ENCODE measurements at regions not wholly inside any gene's neighbourhood (a gene's known extent, or its start where the extent isn't known, plus 50 kb on each side); places are given as distances from the start of the nearest gene placed in this dataset.

DNA sequence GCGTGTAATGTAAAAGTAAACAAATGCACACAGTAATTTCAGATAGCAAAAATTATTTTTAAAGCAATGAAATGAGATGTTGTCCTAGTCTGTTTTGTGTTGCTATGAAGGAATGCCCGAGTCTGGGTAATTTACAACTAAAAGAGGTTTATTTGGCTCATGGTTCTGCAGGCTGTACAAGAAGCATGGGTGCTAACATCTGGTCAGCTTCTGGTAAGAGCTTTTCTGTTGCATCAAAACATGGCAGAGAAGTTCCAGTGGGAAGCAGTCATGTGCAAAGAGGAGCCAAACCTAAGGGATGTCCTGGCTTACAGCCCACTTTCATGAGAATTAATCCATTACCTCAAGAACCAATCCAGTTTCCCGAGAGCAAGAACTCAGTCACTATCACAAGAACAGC, 62.9 kb upstream of the MNX1 start:
- Histone ChIP-seq H3K23ac (ENCODE audit: insufficient read length) (no peak overlapping the region), H3K56ac (replicated peaks; ENCODE audit: insufficient read length, low read depth, low read length) (no peak overlapping the region), H3K4me1 (replicated peaks in 1 of 4; ENCODE audit: control insufficient read depth in 3 of 4, insufficient read depth in 4 of 4, low read length in 3 of 4) (peaks cover 0 to 4% (median 3%) of the 10 kb centered on the region in 4 experiments; a peak in 4 of 7 replicates), H3K4me2 (ENCODE audit: insufficient read depth in 1 of 2, low read depth in 2 of 2, low read length in 2 of 2) (no peak overlapping the region), H3K4ac (replicated peaks; ENCODE audit: insufficient read length, low read depth, low read length) (no peak overlapping the region), H3K79me1 (ENCODE audit: low read depth, low read length) (no peaks in the 10 kb centered on the region), H2BK120ac (replicated peaks; ENCODE audit: low read depth, low read length) (no peak overlapping the region), H4K8ac (ENCODE audit: extremely low read depth, insufficient read depth, low read length) (no peak overlapping the region), H2AFZ (ENCODE audit: low read length) (no peak overlapping the region), H2BK20ac (ENCODE audit: low read length) (no peak overlapping the region), H3K18ac (ENCODE audit: extremely low read depth, low read length) (no peak overlapping the region), H2BK5ac (ENCODE audit: low read depth, low read length) (no peak overlapping the region), H3K23me2 (ENCODE audit: low read depth, low read length) (peaks cover 4% of the 10 kb centered on the region; the same call in 1 of the 2 replicates), H2BK12ac (ENCODE audit: low read depth, low read length) (no peak overlapping the region), H4K91ac (replicated peaks; ENCODE audit: insufficient read length, low read length) (no peak overlapping the region), H3K27me3 (replicated peaks in 1 of 4; ENCODE audit: control insufficient read depth in 3 of 4, extremely low read depth in 1 of 4, insufficient read depth in 3 of 4, low read length in 3 of 4) (peaks cover 0 to 11% (median 8%) of the 10 kb centered on the region in 4 experiments; a peak in 5 of 7 replicates), H3K27ac (ENCODE audit: low read depth, low read length) (no peak overlapping the region), H4K5ac (ENCODE audit: insufficient read length, low read depth, low read length) (no peak overlapping the region), H3K79me2 (ENCODE audit: control insufficient read depth in 1 of 2, insufficient read depth in 2 of 2, low read length in 2 of 2) (no peaks in the 10 kb centered on the region), H4K20me1 (replicated peaks in 1 of 2; ENCODE audit: control insufficient read depth in 1 of 2, insufficient read depth in 2 of 2, low read length in 2 of 2) (no peaks in the 10 kb centered on the region), H2BK15ac (ENCODE audit: low read length) (no peak overlapping the region), H3K4me3 (ENCODE audit: extremely low read depth in 1 of 4, insufficient read depth in 2 of 4, low read depth in 3 of 4, low read length in 4 of 4) (no peak overlapping the region), H3K9ac (replicated peaks in 1 of 4; ENCODE audit: extremely low read depth in 1 of 4, low read depth in 3 of 4, low read length in 3 of 4) (no peak overlapping the region), H3K36me3 (ENCODE audit: control insufficient read depth in 2 of 4, insufficient read depth in 4 of 4, low read length in 3 of 4) (no peaks in the 10 kb centered on the region), H2AK5ac (ENCODE audit: low read depth, low read length) (no peak overlapping the region), H3K14ac (ENCODE audit: insufficient read length) (no peak overlapping the region), H3K9me3 (ENCODE audit: insufficient read depth in 2 of 2, low read depth in 1 of 2, low read length in 1 of 2) (no peaks in the 10 kb centered on the region)
- WGBS, 2 experiments (ENCODE audit: extremely low coverage in 1 of 2, insufficient coverage in 1 of 2, insufficient read length in 1 of 2, insufficient replicate concordance in 2 of 2, low coverage in 1 of 2, low lambda C conversion rate in 2 of 2, missing lambda C conversion rate in 1 of 2): 83% methylated on average over 3 of the region's 3 CpGs; no CpG with 5 or more reads in 1 of the 2 experiments
- FAIRE-seq (no peak), DNase-seq (ENCODE audit: low read depth in 1 of 2, low spot score in 2 of 2) (no peak)
- ChIA-PET CTCF (ENCODE audit: partially characterized antibody) (interaction anchor here (0.6 kb wide), 2 partner anchors 27 to 52 kb away, joined by 4 read pairs; no protein-coding TSS in a partner anchor), POLR2A (ENCODE audit: partially characterized antibody) (no interaction called here)
- TF ChIP-seq EGR1 (IDR thresholded peaks at IDR 0.05; ENCODE audit: borderline replicate concordance, low read depth, low read length): no peak
- TF ChIP-seq TBP (IDR thresholded peaks at IDR 0.05; ENCODE audit: low read depth, low read length): no peak
- TF ChIP-seq GTF2F1 (IDR thresholded peaks at IDR 0.05; ENCODE audit: borderline replicate concordance, low read depth, low read length): no peak
- TF ChIP-seq KDM4A (IDR thresholded peaks at IDR 0.05; ENCODE audit: low read depth, low read length, severe bottlenecking): no peak
- no peak for TF ChIP-seq SAP30 (IDR thresholded peaks at IDR 0.05; ENCODE audit: insufficient read depth, insufficient replicate concordance, low read length)
- TF ChIP-seq BCL11A (IDR thresholded peaks at IDR 0.05; ENCODE audit: low read depth in 2 of 2, low read length in 2 of 2): no peak
- TF ChIP-seq, protein P1, sequence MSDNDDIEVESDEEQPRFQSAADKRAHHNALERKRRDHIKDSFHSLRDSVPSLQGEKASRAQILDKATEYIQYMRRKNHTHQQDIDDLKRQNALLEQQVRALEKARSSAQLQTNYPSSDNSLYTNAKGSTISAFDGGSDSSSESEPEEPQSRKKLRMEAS (IDR thresholded peaks at IDR 0.05): no peak
- TF ChIP-seq SP4 (IDR thresholded peaks at IDR 0.05; ENCODE audit: low read length): no peak
- no peak for TF ChIP-seq POLR2A (IDR thresholded peaks at IDR 0.05; ENCODE audit: control extremely low read depth in 1 of 2, low read depth in 2 of 2, low read length in 2 of 2)
- no peak for TF ChIP-seq CHD2 (IDR thresholded peaks at IDR 0.05; ENCODE audit: low read length)
- TF ChIP-seq SRF (IDR thresholded peaks at IDR 0.05; ENCODE audit: low read depth, low read length): no peak

Measured in H1 (cell line).